HUES64 (cell line): ENCODE measurements at regions not wholly inside any gene's neighbourhood (a gene's known extent, or its start where the extent isn't known, plus 50 kb on each side); places are given as distances from the start of the nearest gene placed in this dataset.

ENCODE experiments used
- H3K27ac ChIP-seq: 2 replicates; pipeline ENCODE4 v1.7.0; 2013; ENCODE audit warnings: low read depth, low read length, inconsistent platforms
- H3K27me3 ChIP-seq: 2 replicates; pipeline ENCODE4 v1.6.1; 2013; ENCODE audit warnings: mild to moderate bottlenecking, low read length; ENCODE audit not compliant: insufficient read depth
- H3K36me3 ChIP-seq: 2 replicates; pipeline ENCODE4 v1.6.1; 2013; ENCODE audit warnings: mild to moderate bottlenecking, low read length; ENCODE audit not compliant: insufficient read depth
- H3K4me1 ChIP-seq: 2 replicates; pipeline ENCODE4 v1.6.1; 2013; ENCODE audit warnings: mild to moderate bottlenecking, low read length, moderate library complexity; ENCODE audit not compliant: insufficient read depth
- H3K4me3 ChIP-seq: 2 replicates; pipeline ENCODE4 v1.5.1; 2013; ENCODE audit warnings: mild to moderate bottlenecking, low read length, moderate library complexity
- H3K9ac ChIP-seq: 2 replicates; pipeline ENCODE4 v1.6.1; 2013; ENCODE audit warnings: mild to moderate bottlenecking, low read depth, low read length
- H3K9me3 ChIP-seq: 2 replicates; pipeline ENCODE4 v1.6.1; 2013; ENCODE audit warnings: low read depth, low read length; ENCODE audit not compliant: insufficient read depth
- WGBS: fragments of 150-250, 120-280 bp; methylation state at CpG from one replicate; pipeline ENCODE4 v1.1.7; 2013; ENCODE audit warnings: missing lambda C conversion rate; 5-methylcytosine and 5-hydroxymethylcytosine counted together

DNA sequence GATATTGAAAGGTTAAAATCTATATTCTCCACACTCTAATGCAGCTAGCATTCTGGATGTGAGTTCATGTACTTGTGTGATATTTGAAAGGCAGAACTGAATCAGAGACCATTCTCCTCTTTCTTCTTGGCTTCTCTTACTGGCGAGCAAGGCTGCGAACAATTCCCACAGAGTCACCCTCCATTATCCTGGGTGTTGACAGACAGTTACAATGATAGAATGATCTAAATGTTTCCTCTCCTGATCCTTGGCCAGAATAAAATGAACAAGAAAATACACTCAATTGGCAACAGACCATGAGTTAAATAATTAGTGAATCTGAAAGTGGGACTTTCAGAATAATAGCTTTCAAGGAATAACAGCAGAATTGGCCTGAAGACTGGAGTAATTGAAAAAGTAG, 342.8 kb downstream of the RAPGEF2 start:
- Histone ChIP-seq H3K9ac (no peak overlapping the region), H3K9me3 (no peaks in the 10 kb centered on the region), H3K4me3 (no peak overlapping the region), H3K4me1 (0 out of 2 replicates have a peak, but pooled peaks cover 3% of the 10 kb centered on the region), H3K27me3 (no peaks in the 10 kb centered on the region), H3K36me3 (no peaks in the 10 kb centered on the region), H3K27ac (no peak overlapping the region)
- WGBS = no CpG with 5 or more reads among the region's 2 CpGs

DNA sequence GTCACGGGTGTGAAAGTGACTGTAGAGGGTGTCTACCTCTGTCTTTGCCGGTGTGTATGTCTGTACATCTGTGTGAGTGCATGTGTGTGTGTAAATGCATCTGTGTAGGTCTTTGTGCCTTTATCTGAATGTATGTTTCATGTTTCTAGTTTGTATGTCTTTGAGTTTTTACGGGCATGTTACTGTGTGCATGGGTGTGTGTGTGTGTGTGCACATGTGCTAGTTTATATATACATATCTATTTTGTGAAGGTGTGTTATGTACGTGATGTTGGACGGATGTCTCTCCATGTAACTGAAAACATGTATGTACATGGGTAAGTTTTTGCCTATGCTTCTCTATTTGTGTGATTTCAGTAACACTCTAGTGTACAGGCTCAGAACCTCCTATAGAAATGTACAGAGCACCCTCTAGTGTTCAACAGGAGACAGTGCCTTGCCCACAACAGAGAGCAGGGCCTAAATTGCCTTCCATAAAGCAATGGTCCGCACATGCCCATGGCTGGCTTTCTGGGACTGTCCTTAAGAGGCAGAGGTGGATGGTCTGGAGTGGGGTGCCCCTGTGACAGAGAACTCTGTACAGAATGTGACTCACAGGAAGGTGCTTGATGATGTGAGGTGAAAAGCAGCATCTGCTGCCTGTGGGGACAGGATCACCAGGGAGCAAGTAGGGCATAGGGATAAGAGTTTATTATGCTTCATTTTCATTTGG, 343.5 kb downstream of the RAPGEF2 start:
- no peak overlapping the region for H3K9ac ChIP-seq
- 57% methylated on average over 6 of the region's 6 CpGs for WGBS

DNA sequence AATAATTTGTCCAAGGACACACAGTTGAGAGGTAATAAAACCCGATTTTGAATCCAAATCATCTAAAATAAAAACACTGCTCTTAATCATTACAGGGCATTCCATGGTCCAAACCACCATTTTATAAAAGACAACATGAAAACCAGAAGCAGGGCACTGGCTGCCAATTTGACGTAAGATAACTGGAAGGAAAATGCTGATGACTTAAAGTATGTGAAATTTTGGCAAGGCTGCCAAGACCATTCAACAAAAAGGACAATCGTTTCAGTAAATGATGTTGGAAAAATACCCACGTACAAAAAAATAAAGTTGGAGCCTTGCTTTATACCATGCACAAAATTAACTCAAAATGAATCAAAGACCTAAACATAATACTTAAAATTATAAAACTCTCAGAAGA, 344.4 kb downstream of the RAPGEF2 start:
- Histone ChIP-seq H3K36me3 (no peaks in the 10 kb centered on the region), H3K9me3 (no peaks in the 10 kb centered on the region), H3K4me1 (no peaks in the 10 kb centered on the region), H3K27me3 (no peaks in the 10 kb centered on the region), H3K27ac (no peak overlapping the region), H3K4me3 (no peak overlapping the region), H3K9ac (no peak overlapping the region)
- 89% methylated on average over 4 of the region's 4 CpGs for WGBS

More for the DNA sequence above, 343.5 kb downstream of the RAPGEF2 start:
- H3K27ac ChIP-seq = no peak overlapping the region
- no peaks in the 10 kb centered on the region for H3K9me3 ChIP-seq
- H3K4me3 ChIP-seq = no peak overlapping the region
- H3K36me3 ChIP-seq = no peaks in the 10 kb centered on the region
- H3K27me3 ChIP-seq = no peaks in the 10 kb centered on the region
- no peaks in the 10 kb centered on the region for H3K4me1 ChIP-seq

DNA sequence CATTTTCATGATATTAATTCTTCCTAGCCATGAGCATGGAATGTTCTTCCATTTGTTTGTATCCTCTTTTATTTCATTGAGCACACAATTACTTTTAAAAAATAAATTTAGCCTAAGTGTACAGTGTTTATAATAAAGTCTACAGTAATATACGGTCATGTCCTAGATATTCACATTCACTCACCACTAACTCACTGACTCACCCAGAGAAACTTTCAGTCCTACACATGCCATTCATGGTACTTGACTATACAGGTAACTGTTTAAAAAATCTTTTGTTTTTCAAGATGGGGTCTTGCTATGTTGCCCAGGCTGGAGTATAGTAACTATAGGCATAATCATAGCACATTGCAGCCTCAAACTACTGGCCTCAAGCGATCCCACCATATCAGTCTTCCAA, 348.1 kb downstream of the RAPGEF2 start:
- no peak overlapping the region for H3K27ac ChIP-seq
- no peak overlapping the region for H3K4me3 ChIP-seq
- no peaks in the 10 kb centered on the region for H3K36me3 ChIP-seq
- H3K4me1 ChIP-seq = 0 out of 2 replicates have a peak, but pooled peaks cover 3% of the 10 kb centered on the region
- no peaks in the 10 kb centered on the region for H3K27me3 ChIP-seq
- 96% methylated on average over 1 of the region's 2 CpGs for WGBS
- H3K9ac ChIP-seq = no peak overlapping the region
- no peaks in the 10 kb centered on the region for H3K9me3 ChIP-seq

DNA sequence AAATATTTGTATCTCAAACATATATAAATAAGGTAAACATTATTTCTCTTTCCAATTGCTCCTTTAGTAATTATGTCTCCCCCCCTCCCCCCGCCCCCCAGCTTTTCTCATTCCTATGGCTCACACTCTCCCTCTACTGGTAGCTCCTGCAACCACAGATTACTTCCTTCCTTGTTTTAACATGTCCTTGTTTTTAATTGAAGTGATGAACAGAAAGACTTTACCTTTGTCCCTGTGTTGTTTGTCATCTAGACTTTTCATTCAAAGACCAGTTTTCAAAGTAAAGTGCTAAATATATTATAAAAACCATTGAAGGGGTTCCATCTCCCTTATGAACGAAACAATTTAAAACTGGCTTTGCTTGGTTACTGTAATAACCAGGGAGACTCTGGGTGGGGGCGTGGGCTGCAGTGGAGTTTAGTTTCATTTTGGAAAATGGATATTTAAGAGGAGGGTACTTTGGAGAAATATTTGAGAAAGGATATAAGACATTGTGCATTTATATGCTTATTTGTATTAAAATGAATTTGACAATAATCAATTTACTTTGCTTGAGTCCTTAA, 352.9 kb downstream of the RAPGEF2 start:
- 64% methylated on average over 2 of the region's 3 CpGs for WGBS
- Histone ChIP-seq H3K9me3 (no peaks in the 10 kb centered on the region), H3K4me3 (no peak overlapping the region), H3K27me3 (no peaks in the 10 kb centered on the region), H3K9ac (no peak overlapping the region), H3K36me3 (no peaks in the 10 kb centered on the region), H3K27ac (no peak overlapping the region), H3K4me1 (0 out of 2 replicates have a peak, but pooled peaks cover 4% of the 10 kb centered on the region)

- no peaks in the 10 kb centered on the region for H3K36me3 ChIP-seq
- 93% methylated on average over 1 of the region's 1 CpG for WGBS
- no peak overlapping the region for H3K27ac ChIP-seq
- no peak overlapping the region for H3K4me3 ChIP-seq
- no peaks in the 10 kb centered on the region for H3K27me3 ChIP-seq
- H3K9ac ChIP-seq = no peak overlapping the region
- no peaks in the 10 kb centered on the region for H3K9me3 ChIP-seq
- 0 out of 2 replicates have a peak, but pooled peaks cover 4% of the 10 kb centered on the region for H3K4me1 ChIP-seq
Observed at GRCh38 chr4:159460371-159460770, 357.5 kb downstream of the RAPGEF2 start.

DNA sequence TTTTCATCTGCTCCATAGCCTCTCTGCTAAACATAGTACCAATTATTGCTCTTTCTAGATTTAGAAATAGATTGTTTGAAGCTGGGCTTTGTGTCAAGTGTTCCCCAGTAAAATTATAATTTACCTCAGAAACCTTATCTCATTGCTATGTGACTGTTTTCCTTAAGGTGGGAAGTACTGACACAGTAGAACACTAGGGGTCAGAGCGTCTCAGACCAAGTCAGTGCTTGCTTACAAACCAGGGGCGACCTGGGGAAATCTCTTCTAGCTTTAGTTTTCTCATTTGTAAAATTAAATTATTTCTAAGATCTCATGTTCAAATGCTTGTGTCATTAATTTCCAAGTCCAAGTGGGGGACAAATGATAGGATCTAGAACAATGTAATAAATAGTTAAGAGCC, 360.4 kb downstream of the RAPGEF2 start:
- H3K9ac ChIP-seq = no peak overlapping the region
- H3K36me3 ChIP-seq = no peaks in the 10 kb centered on the region
- H3K4me1 ChIP-seq = no peaks in the 10 kb centered on the region
- WGBS = 66% methylated on average over 2 of the region's 2 CpGs
- no peak overlapping the region for H3K4me3 ChIP-seq
- no peaks in the 10 kb centered on the region for H3K9me3 ChIP-seq
- no peak overlapping the region for H3K27ac ChIP-seq
- H3K27me3 ChIP-seq = no peaks in the 10 kb centered on the region

- no peaks in the 10 kb centered on the region for H3K36me3 ChIP-seq
- H3K27ac ChIP-seq = no peak overlapping the region
- H3K9ac ChIP-seq = no peak overlapping the region
- H3K9me3 ChIP-seq = no peaks in the 10 kb centered on the region
- no peaks in the 10 kb centered on the region for H3K4me1 ChIP-seq
- no peaks in the 10 kb centered on the region for H3K27me3 ChIP-seq
- H3K4me3 ChIP-seq = no peak overlapping the region
Observed at GRCh38 chr4:159464302-159464701, 361.4 kb downstream of the RAPGEF2 start.

GRCh38 chr4:159476886-159477285, 374.0 kb downstream of the RAPGEF2 start:
- WGBS = 94% methylated on average over 1 of the region's 1 CpG
- Histone ChIP-seq H3K9me3 (no peaks in the 10 kb centered on the region), H3K27ac (no peak overlapping the region), H3K36me3 (no peaks in the 10 kb centered on the region), H3K27me3 (no peaks in the 10 kb centered on the region), H3K4me1 (no peaks in the 10 kb centered on the region), H3K4me3 (no peak overlapping the region), H3K9ac (no peak overlapping the region)

GRCh38 chr4:159480826-159481225, 377.9 kb downstream of the RAPGEF2 start:
- Histone ChIP-seq H3K4me3 (no peak overlapping the region), H3K4me1 (peaks cover 11% of the 10 kb centered on the region; the same call in 1 of the 2 replicates), H3K9ac (no peak overlapping the region), H3K36me3 (no peaks in the 10 kb centered on the region), H3K27me3 (no peaks in the 10 kb centered on the region), H3K27ac (no peak overlapping the region), H3K9me3 (no peaks in the 10 kb centered on the region)
- 52% methylated on average over 1 of the region's 1 CpG for WGBS

DNA sequence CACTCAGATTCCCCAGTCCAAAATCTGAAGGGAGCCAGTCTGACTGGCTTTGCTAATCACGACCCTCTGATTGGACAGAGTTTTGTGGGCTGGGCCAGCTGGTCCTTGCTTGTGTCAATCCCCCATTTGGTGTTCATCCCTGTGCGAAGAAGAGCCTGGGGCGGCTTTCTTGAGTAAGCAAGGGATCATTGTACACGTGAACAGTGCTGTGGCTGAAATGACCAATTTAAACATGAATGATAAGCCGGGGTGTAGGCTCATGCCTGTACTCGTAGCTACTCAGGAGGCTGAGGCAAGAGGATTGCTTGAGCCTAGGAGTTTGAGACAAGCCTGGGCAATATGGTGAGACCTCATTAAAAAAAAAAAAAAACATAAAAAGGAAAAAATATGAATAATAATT, 379.1 kb downstream of the RAPGEF2 start:
- Histone ChIP-seq H3K9ac (no peak overlapping the region), H3K9me3 (no peaks in the 10 kb centered on the region), H3K36me3 (no peaks in the 10 kb centered on the region), H3K27ac (no peak overlapping the region), H3K4me3 (no peak overlapping the region), H3K27me3 (no peaks in the 10 kb centered on the region), H3K4me1 (peaks cover 11% of the 10 kb centered on the region; the same call in 1 of the 2 replicates)
- 86% methylated on average over 6 of the region's 6 CpGs for WGBS
